Peyer's patch (tissue), 4 donors: ENCODE measurements at regions not wholly inside any gene's neighbourhood (a gene's known extent, or its start where the extent isn't known, plus 50 kb on each side); places are given as distances from the start of the nearest gene placed in this dataset.

Source experiments
- CTCF ChIP-seq, 6 experiments: fragments of 450-650 bp in 4 of 6; fragments of 200-600 bp in 2 of 6; sonication (generic) in 1 of 6; IDR thresholded peaks; one replicate each; pipeline ENCODE4 v1.5.1; 2017 to 2019; ENCODE audit warnings: antibody characterized with exemption in 6 of 6, mild to moderate bottlenecking in 3 of 6, moderate library complexity in 1 of 6
- POLR2A ChIP-seq, 2 donors: fragments of 450-650 bp; IDR thresholded peaks; one replicate each; pipeline ENCODE4 v1.5.1; 2017; ENCODE audit warnings: antibody characterized with exemption in 2 of 2, mild to moderate bottlenecking in 2 of 2, moderate library complexity in 2 of 2

- no peak for TF ChIP-seq CTCF (IDR thresholded peaks at IDR 0.05)
- TF ChIP-seq POLR2A (IDR thresholded peaks at IDR 0.05) = no peak
Measured at GRCh38 chr20:23215344-23215995, 129.3 kb upstream of the CD93 start.
